Transverse colon (tissue), 3 donors: ENCODE measurements at regions not wholly inside any gene's neighbourhood (a gene's known extent, or its start where the extent isn't known, plus 50 kb on each side); places are given as distances from the start of the nearest gene placed in this dataset.

Experiments
- CTCF ChIP-seq, 5 experiments: fragments of 200-600 bp in 3 of 5; fragments of 450-650 bp in 2 of 5; sonication (generic) in 3 of 5; IDR thresholded peaks; 1 replicate in 2 of 5; 2 replicates in 3 of 5; pipeline ENCODE4 v1.5.1; 2016 to 2017; ENCODE audit warnings: antibody characterized with exemption in 5 of 5, inconsistent platforms in 3 of 5, mild to moderate bottlenecking in 2 of 5, moderate library complexity in 1 of 5
- EP300 ChIP-seq: sonication (generic); formaldehyde crosslinking; IDR thresholded peaks from one replicate; pipeline ENCODE4 v1.6.1; 2017; ENCODE audit warnings: antibody characterized with exemption, low read depth

- TF ChIP-seq EP300 (no peak), CTCF (IDR thresholded peaks at IDR 0.05) (no peak)
Measured at GRCh38 chr2:12070581-12070980, 324.1 kb downstream of the LPIN1 start.
